ENCODE measurements at regions not wholly inside any gene's neighbourhood (a gene's known extent, or its start where the extent isn't known, plus 50 kb on each side); places are given as distances from the start of the nearest gene placed in this dataset.

DNA sequence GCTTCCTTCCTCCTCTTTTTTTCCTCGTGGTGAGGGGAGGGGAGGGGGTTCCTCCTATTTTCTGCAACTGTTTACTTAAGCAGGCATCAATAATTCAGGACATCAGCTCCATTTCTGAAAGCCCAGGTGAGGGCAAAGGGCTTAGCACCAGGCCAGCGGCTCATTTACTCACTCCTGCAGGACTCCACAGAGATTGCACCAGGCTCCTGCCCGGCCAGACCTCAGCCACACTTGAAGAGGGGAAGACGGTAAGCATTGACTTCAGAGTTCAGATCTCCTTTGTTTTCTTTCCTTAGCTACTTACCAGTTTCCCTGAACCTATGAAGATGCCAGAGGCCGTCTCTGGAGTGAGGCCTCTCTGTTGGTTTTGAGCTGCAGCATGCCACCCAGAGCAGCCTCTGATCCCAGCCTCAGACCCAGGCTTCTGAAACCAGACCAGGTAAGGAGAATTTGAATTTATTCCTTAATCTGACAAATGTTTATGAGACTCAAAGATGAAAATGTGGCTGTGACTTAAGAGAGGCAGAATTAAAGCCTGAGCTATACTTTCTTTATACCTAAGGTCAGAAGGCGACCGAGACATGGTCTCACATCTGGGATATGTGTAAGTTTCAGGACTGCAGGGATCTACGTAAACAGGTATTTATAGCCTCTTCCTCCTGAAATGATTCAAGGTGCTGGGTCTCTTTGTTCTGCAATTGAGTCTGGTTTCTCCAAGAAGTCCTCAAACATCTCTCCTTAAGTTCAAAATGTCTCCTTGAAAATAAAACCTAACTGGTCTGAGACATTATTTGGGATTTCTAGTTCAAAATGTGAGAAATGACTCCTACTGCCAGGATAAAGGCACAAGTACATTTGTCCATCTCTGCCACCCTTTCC lies 272.5 kb upstream of the RUNX1 start:
- ATAC-seq (no peak), DNase-seq (no peak)
- Mint-ChIP-seq H3K9me3 (no peaks in the 10 kb centered on the region), H3K4me3 (no peak overlapping the region), H3K36me3 (no peaks in the 10 kb centered on the region), H3K27ac (no peak overlapping the region), H3K4me1 (no peaks in the 10 kb centered on the region), H3K27me3 (ENCODE audit: low read depth in 2 of 2) (peaks cover 13 to 16% of the 10 kb centered on the region in 2 donors)
- H3K36me3 ChIP-seq (ENCODE audit: control insufficient read depth, insufficient read depth, low read length), result no peaks in the 10 kb centered on the region
- H3K27ac ChIP-seq (ENCODE audit: low read length), result no peak overlapping the region
- no peaks in the 10 kb centered on the region for H3K9me3 ChIP-seq (ENCODE audit: control insufficient read depth, insufficient read depth, low read length)
- intact Hi-C loops (cut with micrococcal nuclease), result no loop called here
- H3K27me3 ChIP-seq (ENCODE audit: control insufficient read depth, insufficient read depth, low read length), result no peaks in the 10 kb centered on the region
- 90% methylated on average over 7 of the region's 8 CpGs for WGBS (ENCODE audit: insufficient coverage)
- TF ChIP-seq, protein P1, sequence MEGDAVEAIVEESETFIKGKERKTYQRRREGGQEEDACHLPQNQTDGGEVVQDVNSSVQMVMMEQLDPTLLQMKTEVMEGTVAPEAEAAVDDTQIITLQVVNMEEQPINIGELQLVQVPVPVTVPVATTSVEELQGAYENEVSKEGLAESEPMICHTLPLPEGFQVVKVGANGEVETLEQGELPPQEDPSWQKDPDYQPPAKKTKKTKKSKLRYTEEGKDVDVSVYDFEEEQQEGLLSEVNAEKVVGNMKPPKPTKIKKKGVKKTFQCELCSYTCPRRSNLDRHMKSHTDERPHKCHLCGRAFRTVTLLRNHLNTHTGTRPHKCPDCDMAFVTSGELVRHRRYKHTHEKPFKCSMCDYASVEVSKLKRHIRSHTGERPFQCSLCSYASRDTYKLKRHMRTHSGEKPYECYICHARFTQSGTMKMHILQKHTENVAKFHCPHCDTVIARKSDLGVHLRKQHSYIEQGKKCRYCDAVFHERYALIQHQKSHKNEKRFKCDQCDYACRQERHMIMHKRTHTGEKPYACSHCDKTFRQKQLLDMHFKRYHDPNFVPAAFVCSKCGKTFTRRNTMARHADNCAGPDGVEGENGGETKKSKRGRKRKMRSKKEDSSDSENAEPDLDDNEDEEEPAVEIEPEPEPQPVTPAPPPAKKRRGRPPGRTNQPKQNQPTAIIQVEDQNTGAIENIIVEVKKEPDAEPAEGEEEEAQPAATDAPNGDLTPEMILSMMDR (IDR thresholded peaks at IDR 0.05), result no peak
- no peaks in the 10 kb centered on the region for H3K4me1 ChIP-seq (ENCODE audit: control insufficient read depth, insufficient read depth, low read length)
- H3K4me3 ChIP-seq (ENCODE audit: low read length), result no peak overlapping the region

GRCh38 chr21:35319684-35320283 lies 270.7 kb upstream of the RUNX1 start:
- Mint-ChIP-seq H3K27me3 (ENCODE audit: low read depth in 2 of 2) (peaks cover 15 to 20% of the 10 kb centered on the region in 2 donors), H3K4me3 (no peak overlapping the region), H3K4me1 (no peaks in the 10 kb centered on the region), H3K9me3 (no peaks in the 10 kb centered on the region), H3K36me3 (no peaks in the 10 kb centered on the region), H3K27ac (no peak overlapping the region)
- ATAC-seq (no peak), DNase-seq (no peak)
- Histone ChIP-seq H3K4me3 (ENCODE audit: low read length) (no peak overlapping the region), H3K27ac (ENCODE audit: low read length) (no peak overlapping the region), H3K27me3 (ENCODE audit: control insufficient read depth, insufficient read depth, low read length) (no peaks in the 10 kb centered on the region), H3K9me3 (ENCODE audit: control insufficient read depth, insufficient read depth, low read length) (no peaks in the 10 kb centered on the region), H3K4me1 (ENCODE audit: control insufficient read depth, insufficient read depth, low read length) (no peaks in the 10 kb centered on the region), H3K36me3 (ENCODE audit: control insufficient read depth, insufficient read depth, low read length) (no peaks in the 10 kb centered on the region)
- TF ChIP-seq, protein P1 (IDR thresholded peaks at IDR 0.05), result no peak
- intact Hi-C loops (cut with micrococcal nuclease), result loop anchor here (10.0 kb wide), 1 partner anchor 55 kb away; no protein-coding TSS in a partner anchor
- WGBS (ENCODE audit: insufficient coverage), result 92% methylated on average over 11 of the region's 11 CpGs

- Mint-ChIP-seq H3K4me1 (no peaks in the 10 kb centered on the region), H3K36me3 (no peaks in the 10 kb centered on the region), H3K27me3 (ENCODE audit: low read depth in 2 of 2) (peaks cover 16 to 34% of the 10 kb centered on the region in 2 donors), H3K9me3 (no peaks in the 10 kb centered on the region), H3K27ac (no peak overlapping the region), H3K4me3 (no peak overlapping the region)
- DNase-seq (no peak), ATAC-seq (peak in 1 of 3 donors; percentile 79)
- intact Hi-C loops (cut with micrococcal nuclease), result loop anchor here (10.0 kb wide), 1 partner anchor 58 kb away; no protein-coding TSS in a partner anchor
- no peaks in the 10 kb centered on the region for H3K27me3 ChIP-seq (ENCODE audit: control insufficient read depth, insufficient read depth, low read length)
- 93% methylated on average over 4 of the region's 4 CpGs for WGBS (ENCODE audit: insufficient coverage)
- H3K9me3 ChIP-seq (ENCODE audit: control insufficient read depth, insufficient read depth, low read length), result no peaks in the 10 kb centered on the region
- H3K36me3 ChIP-seq (ENCODE audit: control insufficient read depth, insufficient read depth, low read length), result no peaks in the 10 kb centered on the region
- TF ChIP-seq, protein P1 (IDR thresholded peaks at IDR 0.05), result no peak
- H3K27ac ChIP-seq (ENCODE audit: low read length), result no peak overlapping the region
- no peak overlapping the region for H3K4me3 ChIP-seq (ENCODE audit: low read length)
- no peaks in the 10 kb centered on the region for H3K4me1 ChIP-seq (ENCODE audit: control insufficient read depth, insufficient read depth, low read length)
These were observed 267.8 kb upstream of the RUNX1 start for GRCh38 chr21:35316933-35317332.

All from natural killer cell (primary cell).